Rectal smooth muscle tissue (tissue), 1 donor: ENCODE measurements at regions not wholly inside any gene's neighbourhood (a gene's known extent, or its start where the extent isn't known, plus 50 kb on each side); places are given as distances from the start of the nearest gene placed in this dataset.

Source experiments
- H3K27ac ChIP-seq: one replicate; pipeline ENCODE4 v1.7.0; 2013; ENCODE audit warnings: low read depth, low read length, inconsistent platforms
- H3K27me3 ChIP-seq: one replicate; pipeline ENCODE4 v1.7.0; 2013; ENCODE audit warnings: low read length; ENCODE audit not compliant: control insufficient read depth, insufficient read depth
- H3K36me3 ChIP-seq: one replicate; pipeline ENCODE4 v1.7.0; 2013; ENCODE audit warnings: low read length; ENCODE audit not compliant: control insufficient read depth, insufficient read depth
- H3K4me1 ChIP-seq: one replicate; pipeline ENCODE4 v1.7.0; 2013; ENCODE audit warnings: low read length; ENCODE audit not compliant: control insufficient read depth, insufficient read depth
- H3K4me3 ChIP-seq: one replicate; pipeline ENCODE4 v1.7.0; 2013; ENCODE audit warnings: low read length
- H3K9ac ChIP-seq: one replicate; pipeline ENCODE4 v1.7.0; 2013; ENCODE audit warnings: low read length

DNA sequence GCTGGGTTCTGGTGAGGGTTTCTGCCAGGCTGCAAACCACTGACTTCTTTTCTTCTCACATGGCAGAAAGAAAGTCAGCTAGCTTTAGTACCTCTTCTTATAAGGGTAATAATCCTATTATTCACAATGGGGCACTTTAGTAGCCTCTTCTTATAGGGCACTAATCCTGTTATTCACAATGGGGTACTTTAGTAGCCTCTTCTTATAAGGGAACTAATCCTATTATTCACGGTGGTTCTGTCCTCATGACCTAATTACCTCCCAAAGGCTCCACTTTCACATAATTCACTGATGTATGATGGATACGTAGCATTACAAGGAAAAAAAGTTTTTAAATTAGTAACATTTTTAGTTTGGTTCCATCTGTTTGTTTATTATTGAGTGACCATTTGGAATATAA lies 671.3 kb downstream of the NSUN3 start:
- Histone ChIP-seq H3K27ac (no peak overlapping the region), H3K4me1 (peaks cover 3% of the 10 kb centered on the region), H3K9ac (no peak overlapping the region), H3K36me3 (no peaks in the 10 kb centered on the region), H3K27me3 (no peaks in the 10 kb centered on the region), H3K4me3 (no peak overlapping the region)

DNA sequence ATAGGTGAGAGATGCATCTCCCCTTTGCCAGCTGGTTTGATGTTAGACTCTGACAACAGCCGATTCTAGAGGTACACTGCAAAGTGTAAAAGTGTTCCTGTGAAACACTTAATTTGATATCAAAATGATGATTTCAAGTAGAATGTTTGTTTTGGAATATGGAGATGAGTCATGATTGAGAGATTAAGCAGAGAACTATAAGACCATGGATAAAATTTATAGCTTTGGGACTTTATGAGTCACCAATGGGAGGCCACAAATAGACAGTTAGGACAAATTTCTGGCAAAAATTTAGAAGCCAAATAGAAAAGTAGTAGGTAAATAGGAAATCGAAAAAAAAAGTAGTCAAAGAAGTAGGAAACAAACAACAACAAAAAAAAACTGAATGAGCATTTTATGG lies 672.5 kb downstream of the NSUN3 start:
- no peak overlapping the region for H3K9ac ChIP-seq
- H3K4me3 ChIP-seq = no peak overlapping the region
- H3K27ac ChIP-seq = no peak overlapping the region
- H3K27me3 ChIP-seq = no peaks in the 10 kb centered on the region
- H3K36me3 ChIP-seq = no peaks in the 10 kb centered on the region
- H3K4me1 ChIP-seq = peaks cover 3% of the 10 kb centered on the region

DNA sequence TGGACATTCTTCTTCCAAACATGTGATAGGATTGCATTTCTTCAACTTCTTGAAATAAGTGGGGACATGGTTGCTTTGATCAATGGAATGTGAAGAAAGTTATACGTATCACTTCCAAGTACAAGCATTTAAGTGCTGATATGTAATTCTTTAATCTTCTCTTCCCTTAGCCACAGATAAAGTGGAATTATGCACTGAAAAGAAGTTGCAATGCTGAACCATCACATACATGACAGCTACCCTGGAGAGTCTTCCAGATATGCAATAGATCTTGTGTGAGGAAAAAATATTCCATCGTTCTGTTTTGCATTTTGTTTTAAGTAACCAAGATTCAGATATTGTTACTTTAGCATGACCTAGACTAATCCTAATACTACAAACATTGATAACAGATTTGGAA lies 674.3 kb downstream of the NSUN3 start:
- H3K36me3 ChIP-seq = no peaks in the 10 kb centered on the region
- no peaks in the 10 kb centered on the region for H3K27me3 ChIP-seq
- no peak overlapping the region for H3K9ac ChIP-seq
- peaks cover 3% of the 10 kb centered on the region for H3K4me1 ChIP-seq
- H3K27ac ChIP-seq = no peak overlapping the region
- H3K4me3 ChIP-seq = no peak overlapping the region

DNA sequence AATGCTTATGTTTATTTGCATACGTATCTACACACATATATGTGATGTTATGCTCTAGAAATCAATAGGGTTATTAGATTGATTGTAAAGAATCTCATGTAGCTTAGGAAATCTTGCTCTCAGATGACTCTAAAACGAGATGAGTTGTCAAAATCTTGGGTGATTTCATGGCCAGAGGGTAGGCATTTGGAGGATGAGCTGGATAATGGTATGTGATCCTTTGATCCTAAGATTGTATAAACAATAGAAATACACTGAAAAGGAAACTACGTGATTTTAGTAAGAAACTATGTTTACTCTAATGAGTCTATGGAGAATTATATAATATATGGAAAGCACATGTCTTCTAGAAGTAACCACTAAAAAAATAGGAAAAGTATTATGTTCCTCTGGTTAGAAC lies 676.6 kb downstream of the NSUN3 start:
- H3K9ac ChIP-seq = no peak overlapping the region
- H3K4me3 ChIP-seq = no peak overlapping the region
- no peaks in the 10 kb centered on the region for H3K27me3 ChIP-seq
- H3K4me1 ChIP-seq = no peaks in the 10 kb centered on the region
- no peak overlapping the region for H3K27ac ChIP-seq
- no peaks in the 10 kb centered on the region for H3K36me3 ChIP-seq

DNA sequence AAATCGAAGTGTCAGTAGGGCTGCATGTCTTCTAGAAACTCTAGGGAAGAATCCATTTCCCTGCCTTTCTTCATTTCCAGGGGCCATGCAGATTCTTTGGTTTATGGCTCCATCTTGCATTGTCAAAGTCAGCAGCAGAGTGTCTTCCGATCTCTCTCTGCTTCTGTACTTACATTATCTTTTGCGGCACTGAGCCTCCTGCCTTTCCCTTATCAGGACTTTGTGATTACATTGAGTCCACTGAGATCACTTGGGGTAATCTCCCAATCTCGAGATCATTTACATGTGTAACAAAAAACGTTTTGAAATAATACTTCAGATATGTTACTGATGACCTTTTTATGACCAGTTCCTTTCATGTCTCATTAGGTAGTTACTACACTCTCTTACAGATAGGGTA lies 695.9 kb downstream of the NSUN3 start:
- Histone ChIP-seq H3K4me3 (no peak overlapping the region), H3K36me3 (no peaks in the 10 kb centered on the region), H3K4me1 (no peaks in the 10 kb centered on the region), H3K27me3 (no peaks in the 10 kb centered on the region), H3K9ac (no peak overlapping the region), H3K27ac (no peak overlapping the region)

DNA sequence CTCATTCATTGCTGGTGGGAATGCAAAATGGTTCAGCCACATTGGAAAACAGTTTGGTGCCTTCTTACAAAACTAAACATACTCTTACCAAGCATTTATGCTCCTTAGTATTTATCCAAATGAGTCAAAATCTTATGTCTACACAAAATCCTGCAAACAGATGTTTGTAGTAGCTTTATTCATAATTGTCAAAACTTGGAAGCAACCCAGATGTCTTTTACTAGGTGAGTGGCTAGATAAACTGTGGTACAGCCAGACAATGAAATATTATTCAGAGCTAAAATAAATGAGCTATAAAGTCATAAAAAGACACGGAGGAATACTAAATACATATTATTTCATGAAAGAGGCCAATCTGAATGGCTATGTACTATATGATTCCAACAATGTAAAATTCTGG lies 709.5 kb downstream of the NSUN3 start:
- H3K9ac ChIP-seq = no peak overlapping the region
- no peak overlapping the region for H3K4me3 ChIP-seq
- no peaks in the 10 kb centered on the region for H3K36me3 ChIP-seq
- no peaks in the 10 kb centered on the region for H3K27me3 ChIP-seq
- no peak overlapping the region for H3K27ac ChIP-seq
- no peaks in the 10 kb centered on the region for H3K4me1 ChIP-seq

DNA sequence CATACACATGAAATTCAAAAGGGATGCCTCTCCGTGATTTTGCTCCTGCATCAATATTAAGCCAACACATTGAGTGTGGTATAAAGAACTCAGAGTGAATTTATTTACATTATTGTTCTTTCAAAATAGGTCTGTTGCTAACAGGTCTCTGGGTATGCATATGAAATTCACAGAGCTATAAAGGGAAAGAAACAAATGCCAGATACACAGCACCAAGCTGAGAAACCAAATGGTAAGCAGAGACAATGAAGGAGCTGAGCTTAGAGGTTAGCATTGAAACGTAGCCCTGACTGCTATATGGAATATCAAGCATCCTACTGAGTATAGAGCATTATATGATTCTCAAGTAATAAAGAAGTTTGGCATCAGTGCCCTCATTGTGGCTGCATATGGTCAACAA lies 712.9 kb downstream of the NSUN3 start:
- Histone ChIP-seq H3K4me1 (no peaks in the 10 kb centered on the region), H3K4me3 (no peak overlapping the region), H3K27me3 (no peaks in the 10 kb centered on the region), H3K36me3 (no peaks in the 10 kb centered on the region), H3K9ac (no peak overlapping the region), H3K27ac (no peak overlapping the region)

DNA sequence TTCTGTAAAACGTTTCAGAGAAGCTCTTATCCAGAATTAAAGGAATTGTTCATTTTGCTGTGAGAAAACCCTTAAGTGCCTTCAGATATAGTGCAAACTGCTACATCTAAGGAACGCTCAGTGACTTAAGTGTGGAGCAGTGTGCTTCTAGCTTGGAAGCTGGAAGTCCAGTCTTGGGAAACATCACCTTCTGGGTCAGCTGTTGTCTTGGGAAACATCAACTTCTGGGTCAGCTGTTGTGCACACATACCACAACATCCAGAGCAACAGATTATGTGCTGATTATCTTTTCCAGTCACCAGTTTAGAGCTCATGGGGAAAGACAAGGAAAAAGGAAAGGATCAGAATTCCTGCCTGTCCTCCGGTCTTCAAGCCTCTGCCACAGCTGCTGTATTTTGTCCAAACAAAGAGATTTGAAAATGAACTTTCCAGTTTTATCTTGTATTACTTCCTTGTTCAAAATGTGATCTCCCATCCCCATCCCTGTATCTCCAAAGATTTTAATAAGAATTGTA lies 713.6 kb downstream of the NSUN3 start:
- Histone ChIP-seq H3K4me1 (no peaks in the 10 kb centered on the region), H3K36me3 (no peaks in the 10 kb centered on the region), H3K9ac (no peak overlapping the region), H3K27me3 (no peaks in the 10 kb centered on the region), H3K27ac (no peak overlapping the region), H3K4me3 (no peak overlapping the region)

DNA sequence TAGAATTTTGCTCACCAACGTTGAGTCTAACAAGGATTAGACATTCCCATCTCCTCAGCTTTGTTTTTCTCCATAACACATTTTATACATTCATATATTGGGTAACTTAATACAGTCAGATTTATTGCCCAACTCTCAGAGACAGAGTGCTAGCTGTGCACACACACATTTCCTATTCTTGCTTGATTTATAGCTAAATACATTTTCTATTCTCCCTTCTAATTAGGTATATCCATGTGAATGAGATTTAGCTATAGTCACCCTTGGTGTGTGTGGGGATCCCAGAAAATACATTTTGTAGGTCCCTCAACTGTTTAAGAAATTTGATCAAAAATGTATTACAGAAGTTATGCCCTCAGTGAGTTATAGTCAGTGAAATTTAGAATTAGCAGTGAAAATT lies 715.4 kb downstream of the NSUN3 start:
- Histone ChIP-seq H3K4me3 (no peak overlapping the region), H3K9ac (no peak overlapping the region), H3K36me3 (no peaks in the 10 kb centered on the region), H3K27me3 (no peaks in the 10 kb centered on the region), H3K4me1 (no peaks in the 10 kb centered on the region), H3K27ac (no peak overlapping the region)

DNA sequence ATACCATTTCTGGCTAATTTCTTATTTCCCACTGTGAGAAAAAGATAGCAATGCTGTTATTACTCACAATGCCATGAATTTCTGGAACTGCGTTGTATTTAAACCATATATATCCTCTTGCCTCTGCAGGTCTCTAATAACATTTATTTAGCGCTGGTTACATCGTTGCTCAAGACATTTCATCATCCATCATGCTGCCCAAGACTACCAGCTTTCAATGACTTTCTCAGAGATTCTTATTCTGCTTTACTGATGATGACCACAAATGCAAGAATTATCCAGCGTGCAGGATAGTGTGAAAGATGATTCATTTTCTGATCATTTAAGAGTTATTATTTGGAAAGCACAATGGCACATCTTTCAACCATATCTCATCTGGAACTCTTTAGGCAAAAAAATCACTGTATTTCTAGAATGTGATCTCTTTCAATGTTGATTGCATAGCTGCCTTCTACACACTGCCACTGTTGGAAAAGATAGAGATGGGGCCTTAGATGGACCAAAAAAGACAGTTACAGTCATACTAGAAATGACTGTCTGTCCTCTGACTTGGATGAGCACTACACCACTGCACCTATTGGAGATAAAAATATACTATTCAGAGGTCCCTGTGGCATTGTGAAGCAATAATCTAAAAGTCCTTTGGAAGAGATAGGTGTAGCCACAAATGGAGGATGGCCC lies 716.1 kb downstream of the NSUN3 start:
- no peak overlapping the region for H3K27ac ChIP-seq
- H3K36me3 ChIP-seq = no peaks in the 10 kb centered on the region
- no peaks in the 10 kb centered on the region for H3K4me1 ChIP-seq
- H3K9ac ChIP-seq = no peak overlapping the region
- H3K27me3 ChIP-seq = no peaks in the 10 kb centered on the region
- no peak overlapping the region for H3K4me3 ChIP-seq

DNA sequence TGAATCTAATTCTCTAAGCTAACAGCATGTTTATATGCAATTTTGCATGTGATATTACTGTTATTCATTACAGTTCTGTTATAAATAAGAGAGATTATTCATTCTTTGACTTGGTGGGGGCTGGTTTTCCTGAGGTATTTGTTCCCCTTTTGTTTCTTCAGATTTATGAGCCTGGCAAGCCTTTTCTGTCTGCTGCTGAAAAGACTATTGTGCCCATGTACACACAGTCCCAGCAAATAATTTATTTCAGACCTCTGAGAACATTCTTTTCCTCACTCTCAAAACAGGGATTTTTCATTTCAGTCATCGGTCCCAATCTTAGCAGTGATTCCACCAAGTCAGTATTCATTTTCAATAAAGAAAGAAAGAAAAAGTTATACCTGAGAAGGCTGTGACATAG lies 716.8 kb downstream of the NSUN3 start:
- no peak overlapping the region for H3K4me3 ChIP-seq
- no peaks in the 10 kb centered on the region for H3K27me3 ChIP-seq
- H3K27ac ChIP-seq = no peak overlapping the region
- no peaks in the 10 kb centered on the region for H3K4me1 ChIP-seq
- no peak overlapping the region for H3K9ac ChIP-seq
- no peaks in the 10 kb centered on the region for H3K36me3 ChIP-seq

DNA sequence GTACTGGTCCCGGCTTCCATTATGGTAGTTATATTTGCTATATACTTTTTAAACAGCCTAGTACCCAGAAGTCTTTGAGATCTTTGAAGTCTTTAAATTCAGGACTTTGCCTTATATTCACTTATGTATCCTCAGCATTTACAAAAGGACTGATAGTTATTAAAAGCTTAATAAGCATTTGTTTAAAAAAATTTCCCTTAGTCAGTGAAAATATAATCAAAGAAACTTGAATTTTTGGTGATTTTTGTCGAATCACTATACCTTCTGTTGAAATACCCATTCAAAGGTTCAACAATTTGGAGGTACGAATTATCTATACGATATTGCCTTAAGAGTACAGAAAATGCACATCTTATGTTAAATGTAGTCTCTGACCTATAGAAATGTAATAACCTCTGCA lies 721.4 kb downstream of the NSUN3 start:
- Histone ChIP-seq H3K4me3 (no peak overlapping the region), H3K4me1 (no peaks in the 10 kb centered on the region), H3K27ac (no peak overlapping the region), H3K36me3 (no peaks in the 10 kb centered on the region), H3K9ac (no peak overlapping the region), H3K27me3 (no peaks in the 10 kb centered on the region)

DNA sequence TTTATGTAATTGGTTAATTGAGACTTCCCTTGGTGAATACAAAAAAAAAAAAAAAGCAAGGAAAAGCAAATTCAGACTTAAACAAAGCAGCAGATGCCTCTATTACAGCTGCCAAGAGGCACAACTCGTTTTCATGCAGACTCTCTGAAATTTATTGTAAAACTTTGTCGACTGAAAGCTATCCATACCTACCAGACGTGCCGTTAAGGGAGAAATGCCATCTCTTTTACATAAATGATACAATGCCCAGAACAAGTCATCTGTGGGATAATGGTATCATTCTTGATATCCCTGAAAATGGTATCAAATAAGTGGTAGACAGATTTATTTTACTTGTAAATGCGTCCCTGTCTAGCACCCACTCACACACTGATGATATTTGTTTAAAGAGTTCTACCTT lies 724.2 kb downstream of the NSUN3 start:
- Histone ChIP-seq H3K27me3 (no peaks in the 10 kb centered on the region), H3K27ac (no peak overlapping the region), H3K4me1 (no peaks in the 10 kb centered on the region), H3K4me3 (no peak overlapping the region), H3K36me3 (no peaks in the 10 kb centered on the region), H3K9ac (no peak overlapping the region)
